Spleen (tissue), 11 donors: ENCODE measurements at regions not wholly inside any gene's neighbourhood (a gene's known extent, or its start where the extent isn't known, plus 50 kb on each side); places are given as distances from the start of the nearest gene placed in this dataset.
"Not testable (repeated sequence)": the region's sequence is repeated elsewhere in the genome, so short reads cannot be mapped to it uniquely, and the experiment has no call there.

Experiments used
- DNase-seq: peaks from one replicate; pipeline ENCODE4 v3.0.0-alpha.2; 2020
- H3K27ac ChIP-seq, 8 donors: fragments of 200-600 bp; sonication (generic) in 7 of 8; 1 replicate in 4 of 8; 2 replicates in 4 of 8; pipeline versions ENCODE4 v1.5.0 to v1.8.0; 2016 to 2021; ENCODE audit warnings: inconsistent platforms in 4 of 8, mild to moderate bottlenecking in 4 of 8, moderate library complexity in 1 of 8
- H3K27me3 ChIP-seq, 7 donors: fragments of 200-600 bp; sonication (generic) in 6 of 7; replicated peaks in 1 of 7; 1 replicate in 4 of 7; 2 replicates in 3 of 7; pipeline versions ENCODE4 v1.5.0 to v1.8.0; 2016 to 2021; ENCODE audit warnings: inconsistent platforms in 3 of 7, mild to moderate bottlenecking in 1 of 7
- H3K36me3 ChIP-seq, 6 donors: fragments of 200-600 bp; sonication (generic) in 5 of 6; 1 replicate in 4 of 6; 2 replicates in 2 of 6; pipeline versions ENCODE4 v1.5.0 to v1.8.0; 2016 to 2021; ENCODE audit warnings: inconsistent platforms in 2 of 6
- H3K4me1 ChIP-seq, 6 donors: fragments of 200-600 bp; sonication (generic) in 5 of 6; 1 replicate in 3 of 6; 2 replicates in 3 of 6; pipeline versions ENCODE4 v1.5.0 to v1.8.0; 2016 to 2021; ENCODE audit warnings: inconsistent platforms in 3 of 6
- H3K4me3 ChIP-seq, 8 donors: fragments of 200-600 bp; sonication (generic) in 7 of 8; 1 replicate in 4 of 8; 2 replicates in 4 of 8; pipeline versions ENCODE4 v1.5.0 to v1.8.0; 2016 to 2021; ENCODE audit warnings: inconsistent platforms in 4 of 8, mild to moderate bottlenecking in 4 of 8, moderate library complexity in 2 of 8
- H3K9me3 ChIP-seq, 8 donors: fragments of 200-600 bp; sonication (generic) in 7 of 8; 1 replicate in 4 of 8; 2 replicates in 4 of 8; pipeline versions ENCODE4 v1.5.0 to v1.8.0; 2016 to 2021; ENCODE audit warnings: inconsistent platforms in 4 of 8
- CTCF ChIP-seq, 11 experiments: fragments of 200-600 bp in 7 of 11; fragments of 450-650 bp in 4 of 11; sonication (generic) in 4 of 11; IDR thresholded peaks in 8 of 11; conservative IDR thresholded peaks in 3 of 11; 1 replicate in 7 of 11; 2 replicates in 4 of 11; pipeline versions ENCODE4 v1.4.0 to v1.8.0; 2016 to 2021; ENCODE audit warnings: antibody characterized with exemption in 11 of 11, inconsistent platforms in 4 of 11, mild to moderate bottlenecking in 1 of 11
- POLR2A ChIP-seq, 3 donors: fragments of 450-650 bp; IDR thresholded peaks; one replicate each; pipeline ENCODE4 v1.5.1; 2017; ENCODE audit warnings: antibody characterized with exemption in 3 of 3, mild to moderate bottlenecking in 1 of 3
- POLR2AphosphoS5 ChIP-seq, 3 donors: sonication (generic); formaldehyde crosslinking; IDR thresholded peaks; one replicate each; pipeline ENCODE4 v1.5.1; 2017; ENCODE audit warnings: antibody characterized with exemption in 3 of 3
- WGBS, 5 donors: extraction: QIAGEN DNeasy Blood & Tissue Kit in 3 of 5; methylation state at CpG; one replicate each; pipeline versions ENCODE4 v1.1.5 to v1.1.7; 2013 to 2018; 5-methylcytosine and 5-hydroxymethylcytosine counted together
- intact Hi-C: fragments of 100-400 bp; cut with DNase I; formaldehyde crosslinking; loops from one replicate; pipeline ENCODE4 v1.15.0; 2023; ENCODE audit warnings: low total_unique reads
- donor health status: healthy with polysubstance abuse.
- donor health status: DM: no; HTN: no; CAD: no; lungs with moderate emphysema.
- donor health status: DM: no; HTN: no; CAD: no.
- donor health status: Bipolar disorder and iron deficiency.
- donor health status: healthy.
- donor health status: DM: no; HTN: no; CAD: no.
- donor health status: DM: yes; HTN: yes; CAD: no.

GRCh38 chr7:24169077-24169624, 114.8 kb upstream of the NPY start:
- intact Hi-C loops = no loop called here
- no peaks in the 10 kb centered on the region for H3K36me3 ChIP-seq
- WGBS, 5 donors = 62 to 76% (median 70%) methylated on average over 5 of the region's 5 CpGs
- H3K27ac ChIP-seq = no peak overlapping the region
- no peaks in the 10 kb centered on the region for H3K4me1 ChIP-seq
- no peak overlapping the region for H3K4me3 ChIP-seq
- H3K27me3 ChIP-seq = no peaks in the 10 kb centered on the region
- peaks cover 0 to 15% (median 0%) of the 10 kb centered on the region in 8 donors for H3K9me3 ChIP-seq
- DNase-seq = no peak
- TF ChIP-seq POLR2AphosphoS5 (IDR thresholded peaks at IDR 0.05) (no peak), CTCF (IDR thresholded peaks at IDR 0.05 in 8 of 11, conservative IDR thresholded peaks at IDR 0.05 in 3 of 11) (no peak), POLR2A (IDR thresholded peaks at IDR 0.05) (no peak)

GRCh38 chr7:24171951-24172350, 112.0 kb upstream of the NPY start:
- DNase-seq, intact Hi-C loops: not testable (repeated sequence)
- WGBS, 5 donors = 86 to 94% (median 94%) methylated on average over 9 of the region's 9 CpGs

GRCh38 chr7:24172856-24173255, 111.1 kb upstream of the NPY start:
- DNase-seq = no peak
- Histone ChIP-seq H3K4me1 (no peaks in the 10 kb centered on the region), H3K9me3 (no peaks in the 10 kb centered on the region), H3K27ac (no peak overlapping the region), H3K36me3 (no peaks in the 10 kb centered on the region), H3K4me3 (no peak overlapping the region), H3K27me3 (no peaks in the 10 kb centered on the region)
- intact Hi-C loops = no loop called here
- TF ChIP-seq POLR2AphosphoS5 (IDR thresholded peaks at IDR 0.05) (no peak), POLR2A (IDR thresholded peaks at IDR 0.05) (no peak), CTCF (IDR thresholded peaks at IDR 0.05 in 8 of 11, conservative IDR thresholded peaks at IDR 0.05 in 3 of 11) (no peak)
- WGBS, 5 donors = 48 to 61% (median 58%) methylated on average over 4 of the region's 4 CpGs

More at GRCh38 chr7:24171951-24172350, 112.0 kb upstream of the NPY start:
- not testable (repeated sequence) for H3K4me1 ChIP-seq, H3K4me3 ChIP-seq, H3K36me3 ChIP-seq, H3K9me3 ChIP-seq, H3K27me3 ChIP-seq, H3K27ac ChIP-seq

- H3K9me3 ChIP-seq = no peaks in the 10 kb centered on the region
- WGBS, 5 donors = 80 to 93% (median 83%) methylated on average over 6 of the region's 6 CpGs
- no peak overlapping the region for H3K27ac ChIP-seq
- no peaks in the 10 kb centered on the region for H3K27me3 ChIP-seq
- no peaks in the 10 kb centered on the region for H3K36me3 ChIP-seq
- intact Hi-C loops = no loop called here
- no peak for DNase-seq
- no peak overlapping the region for H3K4me3 ChIP-seq
- no peaks in the 10 kb centered on the region for H3K4me1 ChIP-seq
- TF ChIP-seq POLR2AphosphoS5 (IDR thresholded peaks at IDR 0.05) (no peak), CTCF (IDR thresholded peaks at IDR 0.05 in 8 of 11, conservative IDR thresholded peaks at IDR 0.05 in 3 of 11) (no peak), POLR2A (IDR thresholded peaks at IDR 0.05) (no peak)
Measured at GRCh38 chr7:24175603-24176002, 108.4 kb upstream of the NPY start.
